H1 (cell line): ENCODE measurements at regions not wholly inside any gene's neighbourhood (a gene's known extent, or its start where the extent isn't known, plus 50 kb on each side); places are given as distances from the start of the nearest gene placed in this dataset.

Source experiments
- FOSL1 ChIP-seq: IDR thresholded peaks from 2 replicates; pipeline ENCODE4 v1.6.1; 2011; ENCODE audit warnings: mild to moderate bottlenecking, low read depth, low read length, moderate library complexity; ENCODE audit not compliant: insufficient read depth
- RXRA ChIP-seq: IDR thresholded peaks from 2 replicates; pipeline ENCODE4 v1.6.1; 2011; ENCODE audit warnings: low read depth, mild to moderate bottlenecking, low read length, moderate library complexity; ENCODE audit not compliant: insufficient read depth
- TF ChIP-seq, protein P1 (sequence below): fragments of 300-600 bp; sonication (generic); IDR thresholded peaks from 2 replicates; pipeline ENCODE4 v1.7.1; 2012; ENCODE audit warnings: low read length, moderate library complexity, mild to moderate bottlenecking, inconsistent platforms; ENCODE audit not compliant: insufficient replicate concordance

DNA sequence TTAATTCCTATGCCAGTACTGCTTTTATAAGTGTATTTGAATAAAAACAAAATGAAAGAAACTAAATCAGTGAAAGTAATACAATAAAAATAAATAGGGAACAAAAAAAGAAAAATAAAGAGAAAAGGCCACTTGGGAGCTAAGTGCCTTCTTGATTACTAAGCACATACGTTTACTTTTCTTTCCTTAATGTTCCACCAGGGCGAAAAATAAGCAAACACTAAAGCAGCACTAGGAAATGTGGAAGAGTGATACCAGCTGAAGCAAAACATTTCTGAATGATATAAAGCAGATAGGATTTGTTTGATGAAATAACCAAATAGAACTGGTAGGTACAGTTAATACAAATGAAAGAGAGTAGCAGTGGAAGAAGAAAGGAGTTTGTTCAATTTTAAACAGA lies 132.8 kb upstream of the ZPLD1 start (continued):
- TF ChIP-seq, protein P1, sequence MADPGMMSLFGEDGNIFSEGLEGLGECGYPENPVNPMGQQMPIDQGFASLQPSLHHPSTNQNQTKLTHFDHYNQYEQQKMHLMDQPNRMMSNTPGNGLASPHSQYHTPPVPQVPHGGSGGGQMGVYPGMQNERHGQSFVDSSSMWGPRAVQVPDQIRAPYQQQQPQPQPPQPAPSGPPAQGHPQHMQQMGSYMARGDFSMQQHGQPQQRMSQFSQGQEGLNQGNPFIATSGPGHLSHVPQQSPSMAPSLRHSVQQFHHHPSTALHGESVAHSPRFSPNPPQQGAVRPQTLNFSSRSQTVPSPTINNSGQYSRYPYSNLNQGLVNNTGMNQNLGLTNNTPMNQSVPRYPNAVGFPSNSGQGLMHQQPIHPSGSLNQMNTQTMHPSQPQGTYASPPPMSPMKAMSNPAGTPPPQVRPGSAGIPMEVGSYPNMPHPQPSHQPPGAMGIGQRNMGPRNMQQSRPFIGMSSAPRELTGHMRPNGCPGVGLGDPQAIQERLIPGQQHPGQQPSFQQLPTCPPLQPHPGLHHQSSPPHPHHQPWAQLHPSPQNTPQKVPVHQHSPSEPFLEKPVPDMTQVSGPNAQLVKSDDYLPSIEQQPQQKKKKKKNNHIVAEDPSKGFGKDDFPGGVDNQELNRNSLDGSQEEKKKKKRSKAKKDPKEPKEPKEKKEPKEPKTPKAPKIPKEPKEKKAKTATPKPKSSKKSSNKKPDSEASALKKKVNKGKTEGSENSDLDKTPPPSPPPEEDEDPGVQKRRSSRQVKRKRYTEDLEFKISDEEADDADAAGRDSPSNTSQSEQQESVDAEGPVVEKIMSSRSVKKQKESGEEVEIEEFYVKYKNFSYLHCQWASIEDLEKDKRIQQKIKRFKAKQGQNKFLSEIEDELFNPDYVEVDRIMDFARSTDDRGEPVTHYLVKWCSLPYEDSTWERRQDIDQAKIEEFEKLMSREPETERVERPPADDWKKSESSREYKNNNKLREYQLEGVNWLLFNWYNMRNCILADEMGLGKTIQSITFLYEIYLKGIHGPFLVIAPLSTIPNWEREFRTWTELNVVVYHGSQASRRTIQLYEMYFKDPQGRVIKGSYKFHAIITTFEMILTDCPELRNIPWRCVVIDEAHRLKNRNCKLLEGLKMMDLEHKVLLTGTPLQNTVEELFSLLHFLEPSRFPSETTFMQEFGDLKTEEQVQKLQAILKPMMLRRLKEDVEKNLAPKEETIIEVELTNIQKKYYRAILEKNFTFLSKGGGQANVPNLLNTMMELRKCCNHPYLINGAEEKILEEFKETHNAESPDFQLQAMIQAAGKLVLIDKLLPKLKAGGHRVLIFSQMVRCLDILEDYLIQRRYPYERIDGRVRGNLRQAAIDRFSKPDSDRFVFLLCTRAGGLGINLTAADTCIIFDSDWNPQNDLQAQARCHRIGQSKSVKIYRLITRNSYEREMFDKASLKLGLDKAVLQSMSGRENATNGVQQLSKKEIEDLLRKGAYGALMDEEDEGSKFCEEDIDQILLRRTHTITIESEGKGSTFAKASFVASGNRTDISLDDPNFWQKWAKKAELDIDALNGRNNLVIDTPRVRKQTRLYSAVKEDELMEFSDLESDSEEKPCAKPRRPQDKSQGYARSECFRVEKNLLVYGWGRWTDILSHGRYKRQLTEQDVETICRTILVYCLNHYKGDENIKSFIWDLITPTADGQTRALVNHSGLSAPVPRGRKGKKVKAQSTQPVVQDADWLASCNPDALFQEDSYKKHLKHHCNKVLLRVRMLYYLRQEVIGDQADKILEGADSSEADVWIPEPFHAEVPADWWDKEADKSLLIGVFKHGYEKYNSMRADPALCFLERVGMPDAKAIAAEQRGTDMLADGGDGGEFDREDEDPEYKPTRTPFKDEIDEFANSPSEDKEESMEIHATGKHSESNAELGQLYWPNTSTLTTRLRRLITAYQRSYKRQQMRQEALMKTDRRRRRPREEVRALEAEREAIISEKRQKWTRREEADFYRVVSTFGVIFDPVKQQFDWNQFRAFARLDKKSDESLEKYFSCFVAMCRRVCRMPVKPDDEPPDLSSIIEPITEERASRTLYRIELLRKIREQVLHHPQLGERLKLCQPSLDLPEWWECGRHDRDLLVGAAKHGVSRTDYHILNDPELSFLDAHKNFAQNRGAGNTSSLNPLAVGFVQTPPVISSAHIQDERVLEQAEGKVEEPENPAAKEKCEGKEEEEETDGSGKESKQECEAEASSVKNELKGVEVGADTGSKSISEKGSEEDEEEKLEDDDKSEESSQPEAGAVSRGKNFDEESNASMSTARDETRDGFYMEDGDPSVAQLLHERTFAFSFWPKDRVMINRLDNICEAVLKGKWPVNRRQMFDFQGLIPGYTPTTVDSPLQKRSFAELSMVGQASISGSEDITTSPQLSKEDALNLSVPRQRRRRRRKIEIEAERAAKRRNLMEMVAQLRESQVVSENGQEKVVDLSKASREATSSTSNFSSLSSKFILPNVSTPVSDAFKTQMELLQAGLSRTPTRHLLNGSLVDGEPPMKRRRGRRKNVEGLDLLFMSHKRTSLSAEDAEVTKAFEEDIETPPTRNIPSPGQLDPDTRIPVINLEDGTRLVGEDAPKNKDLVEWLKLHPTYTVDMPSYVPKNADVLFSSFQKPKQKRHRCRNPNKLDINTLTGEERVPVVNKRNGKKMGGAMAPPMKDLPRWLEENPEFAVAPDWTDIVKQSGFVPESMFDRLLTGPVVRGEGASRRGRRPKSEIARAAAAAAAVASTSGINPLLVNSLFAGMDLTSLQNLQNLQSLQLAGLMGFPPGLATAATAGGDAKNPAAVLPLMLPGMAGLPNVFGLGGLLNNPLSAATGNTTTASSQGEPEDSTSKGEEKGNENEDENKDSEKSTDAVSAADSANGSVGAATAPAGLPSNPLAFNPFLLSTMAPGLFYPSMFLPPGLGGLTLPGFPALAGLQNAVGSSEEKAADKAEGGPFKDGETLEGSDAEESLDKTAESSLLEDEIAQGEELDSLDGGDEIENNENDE = no peak
- no peak for TF ChIP-seq RXRA
- TF ChIP-seq FOSL1 = no peak
